ENCODE measurements at regions not wholly inside any gene's neighbourhood (a gene's known extent, or its start where the extent isn't known, plus 50 kb on each side); places are given as distances from the start of the nearest gene placed in this dataset.
"Not testable (repeated sequence)": the region's sequence is repeated elsewhere in the genome, so short reads cannot be mapped to it uniquely, and the experiment has no call there.

DNA sequence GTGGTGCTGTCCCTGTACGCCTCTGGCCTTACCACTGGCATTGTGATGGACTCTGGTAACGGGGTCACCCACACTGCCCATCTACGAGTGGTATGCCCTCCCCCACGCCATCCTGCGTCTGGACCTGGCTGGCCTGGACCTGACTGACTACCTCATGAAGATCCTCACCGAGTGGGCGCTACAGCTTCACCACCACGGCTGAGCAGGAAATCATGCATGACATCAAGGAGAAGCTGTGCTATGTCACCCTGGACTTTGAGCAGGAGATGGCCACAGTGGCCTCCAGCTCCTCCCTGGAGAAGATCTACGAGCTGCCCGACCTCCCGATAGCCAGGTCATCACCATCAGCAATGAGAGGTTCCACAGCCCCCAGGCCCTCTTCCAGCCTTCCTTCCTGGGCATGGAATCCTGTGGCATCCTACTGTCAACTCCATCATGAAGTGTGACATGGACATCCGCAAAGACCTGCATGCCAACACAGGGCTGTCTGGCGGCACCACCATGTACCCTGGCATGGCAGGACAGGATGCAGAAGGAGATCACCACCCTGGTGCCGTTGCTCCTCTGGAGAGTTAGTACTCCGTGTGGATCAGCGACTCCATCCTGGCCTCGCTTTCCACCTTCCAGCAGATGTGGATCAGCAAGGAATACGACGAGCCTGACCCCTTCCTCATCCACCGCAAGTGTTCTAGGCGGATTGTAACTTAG lies 434.2 kb upstream of the RGMB start:
- H3K36me3 ChIP-seq (ENCODE audit: low read depth): no peaks in the 10 kb centered on the region
- intact Hi-C loops (cut with DNase I, micrococcal nuclease): no loop called here
- H3K4me1 ChIP-seq (ENCODE audit: low read depth): no peaks in the 10 kb centered on the region
- ATAC-seq (no peak), DNase-seq (no peak)
- TF ChIP-seq, protein P1, sequence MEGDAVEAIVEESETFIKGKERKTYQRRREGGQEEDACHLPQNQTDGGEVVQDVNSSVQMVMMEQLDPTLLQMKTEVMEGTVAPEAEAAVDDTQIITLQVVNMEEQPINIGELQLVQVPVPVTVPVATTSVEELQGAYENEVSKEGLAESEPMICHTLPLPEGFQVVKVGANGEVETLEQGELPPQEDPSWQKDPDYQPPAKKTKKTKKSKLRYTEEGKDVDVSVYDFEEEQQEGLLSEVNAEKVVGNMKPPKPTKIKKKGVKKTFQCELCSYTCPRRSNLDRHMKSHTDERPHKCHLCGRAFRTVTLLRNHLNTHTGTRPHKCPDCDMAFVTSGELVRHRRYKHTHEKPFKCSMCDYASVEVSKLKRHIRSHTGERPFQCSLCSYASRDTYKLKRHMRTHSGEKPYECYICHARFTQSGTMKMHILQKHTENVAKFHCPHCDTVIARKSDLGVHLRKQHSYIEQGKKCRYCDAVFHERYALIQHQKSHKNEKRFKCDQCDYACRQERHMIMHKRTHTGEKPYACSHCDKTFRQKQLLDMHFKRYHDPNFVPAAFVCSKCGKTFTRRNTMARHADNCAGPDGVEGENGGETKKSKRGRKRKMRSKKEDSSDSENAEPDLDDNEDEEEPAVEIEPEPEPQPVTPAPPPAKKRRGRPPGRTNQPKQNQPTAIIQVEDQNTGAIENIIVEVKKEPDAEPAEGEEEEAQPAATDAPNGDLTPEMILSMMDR (IDR thresholded peaks at IDR 0.05): no peak
- H3K9me3 ChIP-seq: no peaks in the 10 kb centered on the region
- no peak overlapping the region for H3K4me3 ChIP-seq

DNA sequence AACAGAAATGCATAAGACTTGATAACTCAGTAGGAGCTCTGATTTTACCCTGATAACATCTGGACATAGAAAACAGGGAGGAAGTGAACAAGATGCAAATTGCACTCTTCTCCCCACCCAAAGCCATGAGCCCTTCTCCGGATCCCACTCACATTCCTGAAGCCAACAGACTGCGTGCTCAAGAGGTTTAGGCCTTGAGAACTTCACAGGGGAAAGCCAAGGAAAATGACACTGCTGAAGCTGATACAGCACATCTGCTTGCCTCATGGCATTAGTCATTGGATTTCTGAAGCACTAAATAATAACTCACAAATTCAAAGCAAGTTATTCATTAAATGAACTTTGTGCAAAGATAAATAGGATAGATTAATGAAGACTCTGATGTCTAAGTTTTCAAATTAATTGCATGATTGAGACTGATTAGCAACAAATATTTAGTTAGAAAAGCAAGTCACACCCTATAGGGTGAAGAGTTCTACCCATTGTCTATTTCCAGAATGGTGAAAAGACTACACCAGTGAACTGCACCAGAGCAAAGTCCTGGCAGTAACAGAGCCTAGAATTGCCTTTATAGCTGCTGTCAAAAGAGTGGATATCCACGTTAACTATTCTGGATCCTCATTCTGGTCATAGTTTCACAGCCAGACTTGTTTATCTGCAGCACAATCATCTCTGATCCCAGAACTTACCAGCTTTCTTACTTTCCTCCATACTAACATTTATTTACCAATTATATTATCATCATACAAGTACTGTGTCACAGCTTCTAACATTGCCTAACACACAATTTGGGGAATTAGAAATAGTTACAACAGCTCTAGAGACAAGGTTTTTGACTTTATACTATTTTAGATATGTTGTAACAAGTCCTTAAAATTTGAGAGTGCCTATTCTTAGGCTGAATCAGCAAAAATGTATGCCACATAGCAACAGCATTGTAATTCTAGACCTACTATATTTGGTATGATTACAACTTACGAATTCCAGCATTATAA lies 432.1 kb upstream of the RGMB start:
- ATAC-seq: no peak

DNA sequence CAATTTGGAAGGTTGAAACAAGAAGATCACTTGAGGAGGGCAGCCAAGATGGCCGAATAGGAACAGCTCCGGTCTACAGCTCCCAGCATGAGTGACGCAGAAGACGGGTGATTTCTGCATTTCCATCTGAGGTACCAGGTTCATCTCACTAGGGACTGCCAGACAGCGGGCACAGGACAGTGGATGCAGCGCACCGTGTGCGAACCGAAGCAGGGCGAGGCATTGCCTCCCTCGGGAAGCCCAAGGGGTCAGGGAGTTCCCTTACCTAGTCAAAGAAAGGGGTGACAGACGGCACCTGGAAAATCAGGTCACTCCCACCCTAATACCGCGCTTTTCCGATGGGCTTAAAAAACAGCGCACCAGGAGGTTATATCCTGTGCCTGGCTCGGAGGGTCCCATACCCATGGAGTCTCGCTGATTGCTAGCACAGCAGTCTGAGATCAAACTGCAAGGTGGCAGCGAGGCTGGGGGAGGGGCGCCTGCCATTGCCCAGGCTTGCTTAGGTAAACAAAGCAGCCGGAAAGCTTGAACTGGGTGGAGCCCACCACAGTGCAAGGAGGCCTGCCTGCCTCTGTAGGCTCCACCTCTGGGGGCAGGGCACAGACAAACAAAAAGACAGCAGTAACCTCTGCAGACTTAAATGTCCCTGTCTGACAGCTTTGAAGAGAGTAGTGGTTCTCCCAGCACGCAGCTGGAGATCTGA lies 430.4 kb upstream of the RGMB start:
- H3K36me3 ChIP-seq (ENCODE audit: low read depth); H3K4me3 ChIP-seq; intact Hi-C loops (cut with DNase I, micrococcal nuclease); ATAC-seq; DNase-seq; H3K4me1 ChIP-seq (ENCODE audit: low read depth); H3K9me3 ChIP-seq: not testable (repeated sequence)

More for the DNA sequence above, 432.1 kb upstream of the RGMB start:
- no peak for DNase-seq
- no peak overlapping the region for H3K4me3 ChIP-seq
- TF ChIP-seq, protein P1 (IDR thresholded peaks at IDR 0.05): no peak
- no peaks in the 10 kb centered on the region for H3K9me3 ChIP-seq
- H3K4me1 ChIP-seq (ENCODE audit: low read depth): no peaks in the 10 kb centered on the region
- intact Hi-C loops (cut with DNase I, micrococcal nuclease): no loop called here
- no peaks in the 10 kb centered on the region for H3K36me3 ChIP-seq (ENCODE audit: low read depth)

DNA sequence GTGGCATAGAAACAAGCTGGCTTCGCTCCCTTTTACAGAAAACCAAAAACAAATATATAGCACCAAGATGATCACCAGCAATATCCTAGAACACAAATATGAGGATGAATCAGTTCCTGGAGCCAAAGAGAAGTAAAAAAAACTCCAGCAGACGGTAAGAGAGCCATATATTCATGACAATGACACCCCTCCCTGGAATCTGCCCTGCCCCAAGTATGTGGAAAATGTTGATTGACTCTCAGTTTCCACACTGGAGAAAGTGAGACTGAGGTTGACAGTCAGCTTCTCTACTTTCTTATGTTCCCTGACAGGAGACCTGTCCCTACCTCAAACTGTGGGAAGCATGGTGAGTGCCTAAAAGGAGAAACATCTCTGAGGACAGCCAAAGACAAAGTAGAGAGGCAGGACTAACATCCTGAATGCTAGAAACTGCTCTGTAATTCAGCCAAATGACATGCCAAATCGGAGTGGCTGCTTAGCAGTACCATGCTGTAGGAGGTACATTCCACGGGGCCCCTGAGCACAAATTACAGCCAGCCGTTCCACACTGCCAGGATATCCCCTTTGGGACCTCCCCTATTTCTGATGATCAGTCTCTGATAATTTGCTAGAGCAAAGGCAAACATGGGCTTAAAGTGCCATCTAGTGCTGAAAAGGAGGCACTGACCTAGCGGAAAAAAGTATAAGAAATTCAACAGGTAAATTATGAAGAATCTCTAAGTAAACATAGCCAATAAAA lies 424.0 kb upstream of the RGMB start:
- ATAC-seq (no peak), DNase-seq (no peak)
- TF ChIP-seq, protein P1 (IDR thresholded peaks at IDR 0.05): no peak
- Histone ChIP-seq H3K4me3 (no peak overlapping the region), H3K36me3 (ENCODE audit: low read depth) (no peaks in the 10 kb centered on the region), H3K4me1 (ENCODE audit: low read depth) (no peaks in the 10 kb centered on the region), H3K9me3 (peaks cover 9% of the 10 kb centered on the region)
- intact Hi-C loops (cut with DNase I, micrococcal nuclease): no loop called here

DNA sequence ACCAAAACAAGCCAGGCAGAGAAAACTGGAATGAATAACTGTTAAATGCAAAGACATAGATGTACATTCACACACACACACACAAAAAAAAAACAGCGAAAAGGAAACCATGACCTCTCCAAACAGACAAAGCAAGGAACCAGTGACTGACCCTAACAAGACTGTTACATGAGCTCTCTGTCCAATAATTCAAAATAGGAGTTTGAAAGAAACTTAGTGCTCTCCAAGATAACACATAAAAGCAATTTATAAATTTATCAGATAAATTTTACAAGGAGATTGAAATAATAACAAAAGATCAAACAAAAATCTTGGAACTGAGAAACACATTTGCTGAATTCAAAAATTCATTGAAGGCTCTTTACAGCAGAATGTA lies 423.5 kb upstream of the RGMB start:
- ATAC-seq (no peak), DNase-seq (no peak)
- Histone ChIP-seq H3K36me3 (ENCODE audit: low read depth) (no peaks in the 10 kb centered on the region), H3K9me3 (peaks cover 9% of the 10 kb centered on the region), H3K4me1 (ENCODE audit: low read depth) (no peaks in the 10 kb centered on the region), H3K4me3 (no peak overlapping the region)
- intact Hi-C loops (cut with DNase I, micrococcal nuclease): no loop called here
- TF ChIP-seq, protein P1 (IDR thresholded peaks at IDR 0.05): no peak
